Stomach (tissue), 4 donors: ENCODE measurements at regions not wholly inside any gene's neighbourhood (a gene's known extent, or its start where the extent isn't known, plus 50 kb on each side); places are given as distances from the start of the nearest gene placed in this dataset.

Experiments used
- CTCF ChIP-seq, 7 experiments: fragments of 450-650 bp in 4 of 7; fragments of 200-600 bp in 3 of 7; sonication (generic) in 3 of 7; IDR thresholded peaks; one replicate each; pipeline ENCODE4 v1.5.1; 2016 to 2019; ENCODE audit warnings: antibody characterized with exemption in 7 of 7, control low read depth in 2 of 7, mild to moderate bottlenecking in 1 of 7
- EP300 ChIP-seq: sonication (generic); formaldehyde crosslinking; IDR thresholded peaks from one replicate; pipeline ENCODE4 v1.6.1; 2017; ENCODE audit warnings: antibody characterized with exemption
- POLR2A ChIP-seq, 4 donors: fragments of 450-650 bp; IDR thresholded peaks; one replicate each; pipeline ENCODE4 v1.6.1; 2016; ENCODE audit warnings: antibody characterized with exemption in 4 of 4, control low read depth in 2 of 4, mild to moderate bottlenecking in 1 of 4, moderate library complexity in 1 of 4
- POLR2AphosphoS5 ChIP-seq, 3 donors: sonication (generic); formaldehyde crosslinking; IDR thresholded peaks; one replicate each; pipeline ENCODE4 v1.6.1; 2016; ENCODE audit warnings: antibody characterized with exemption in 3 of 3

GRCh38 chr7:84354030-84354429 is 159.4 kb upstream of the SEMA3A start:
- TF ChIP-seq EP300 (no peak), CTCF (IDR thresholded peaks at IDR 0.05) (no peak), POLR2A (IDR thresholded peaks at IDR 0.05) (no peak), POLR2AphosphoS5 (IDR thresholded peaks at IDR 0.05) (no peak)
